Naive thymus-derived CD8-positive, alpha-beta T cell (primary cell): ENCODE measurements at regions not wholly inside any gene's neighbourhood (a gene's known extent, or its start where the extent isn't known, plus 50 kb on each side); places are given as distances from the start of the nearest gene placed in this dataset.
"Not testable (repeated sequence)": the region's sequence is repeated elsewhere in the genome, so short reads cannot be mapped to it uniquely, and the experiment has no call there.

ENCODE experiments used
- ATAC-seq, 2 donors: fragments of 150-1000 bp; cut with Tn5 transposase in 1 of 2; sonication (Bioruptor Pico), chemical (Tn5 transposase) in 1 of 2; 1 replicate in 1 of 2; 2 replicates in 1 of 2; pipeline ENCODE4 v1.10.0; 2021; ENCODE audit warnings: mild to moderate bottlenecking in 2 of 2, moderate library complexity in 2 of 2
- POLR2A ChIA-PET: fragments of 350-600 bp; sonication (Branson Sonifier 250); formaldehyde crosslinking; loops from one replicate; lab custom pipeline; 2021; ENCODE audit warnings: antibody characterized with exemption; lab: Charles Lee
- DNase-seq, 10 donors: peaks; one replicate each; pipeline versions ENCODE4 v3.0.0 to v3.0.0-alpha.2; 2020 to 2022
- H3K27ac Mint-ChIP-seq, 10 donors: one replicate each; pipeline ENCODE4 v1.8.0; 2020 to 2022; ENCODE audit warnings: mild to moderate bottlenecking in 10 of 10, mixed read lengths in 10 of 10, moderate library complexity in 4 of 10, inconsistent platforms in 1 of 10
- H3K27me3 Mint-ChIP-seq, 5 donors: one replicate each; pipeline ENCODE4 v1.8.0; 2021 to 2022; ENCODE audit warnings: mixed read lengths in 5 of 5
- H3K36me3 Mint-ChIP-seq, 3 donors: one replicate each; pipeline ENCODE4 v1.8.0; 2020 to 2022; ENCODE audit warnings: mixed read lengths in 3 of 3, mild to moderate bottlenecking in 2 of 3, inconsistent platforms in 1 of 3
- H3K4me1 Mint-ChIP-seq, 4 donors: one replicate each; pipeline ENCODE4 v1.8.0; 2021 to 2022; ENCODE audit warnings: mixed read lengths in 4 of 4
- H3K4me3 Mint-ChIP-seq, 10 donors: one replicate each; pipeline ENCODE4 v1.8.0; 2020 to 2022; ENCODE audit warnings: mild to moderate bottlenecking in 10 of 10, mixed read lengths in 10 of 10, moderate library complexity in 6 of 10, inconsistent platforms in 1 of 10
- H3K9me3 Mint-ChIP-seq, 9 donors: one replicate each; pipeline ENCODE4 v1.8.0; 2020 to 2022; ENCODE audit warnings: mixed read lengths in 9 of 9, mild to moderate bottlenecking in 3 of 9, inconsistent platforms in 1 of 9, moderate library complexity in 1 of 9

GRCh38 chr14:35947983-35948382, 121.8 kb downstream of the BRMS1L start:
- H3K27ac Mint-ChIP-seq, H3K9me3 Mint-ChIP-seq, POLR2A ChIA-PET, H3K36me3 Mint-ChIP-seq, ATAC-seq, DNase-seq, H3K4me3 Mint-ChIP-seq, H3K4me1 Mint-ChIP-seq, H3K27me3 Mint-ChIP-seq: not testable (repeated sequence)

GRCh38 chr14:35944847-35945246, 118.7 kb downstream of the BRMS1L start:
- peak in 2 of 10 donors; percentile 5 to 9 for DNase-seq
- no peaks in the 10 kb centered on the region for H3K9me3 Mint-ChIP-seq
- no peaks in the 10 kb centered on the region for H3K27me3 Mint-ChIP-seq
- H3K4me1 Mint-ChIP-seq = peaks cover 0 to 5% (median 2%) of the 10 kb centered on the region in 4 donors
- no peak for ATAC-seq
- POLR2A ChIA-PET = no interaction called here
- no peak overlapping the region for H3K4me3 Mint-ChIP-seq
- H3K27ac Mint-ChIP-seq = no peak overlapping the region
- H3K36me3 Mint-ChIP-seq = no peaks in the 10 kb centered on the region

- Mint-ChIP-seq H3K36me3 (no peaks in the 10 kb centered on the region), H3K27ac (no peak overlapping the region), H3K4me1 (peaks cover 0 to 6% (median 0%) of the 10 kb centered on the region in 4 donors), H3K4me3 (peak overlapping the region in 1 of 10 donors; percentile 15), H3K27me3 (no peaks in the 10 kb centered on the region), H3K9me3 (no peaks in the 10 kb centered on the region)
- POLR2A ChIA-PET = no interaction called here
- DNase-seq (no peak), ATAC-seq (no peak)
Measured at GRCh38 chr14:35940291-35940690, 114.2 kb downstream of the BRMS1L start.

- Mint-ChIP-seq H3K4me1 (peaks cover 0 to 17% (median 7%) of the 10 kb centered on the region in 4 donors), H3K27ac (no peak overlapping the region), H3K9me3 (no peaks in the 10 kb centered on the region), H3K36me3 (no peaks in the 10 kb centered on the region), H3K27me3 (no peaks in the 10 kb centered on the region), H3K4me3 (no peak overlapping the region)
- ATAC-seq (no peak), DNase-seq (no peak)
- POLR2A ChIA-PET = no interaction called here
Measured at GRCh38 chr14:35938770-35939169, 112.6 kb downstream of the BRMS1L start.

DNA sequence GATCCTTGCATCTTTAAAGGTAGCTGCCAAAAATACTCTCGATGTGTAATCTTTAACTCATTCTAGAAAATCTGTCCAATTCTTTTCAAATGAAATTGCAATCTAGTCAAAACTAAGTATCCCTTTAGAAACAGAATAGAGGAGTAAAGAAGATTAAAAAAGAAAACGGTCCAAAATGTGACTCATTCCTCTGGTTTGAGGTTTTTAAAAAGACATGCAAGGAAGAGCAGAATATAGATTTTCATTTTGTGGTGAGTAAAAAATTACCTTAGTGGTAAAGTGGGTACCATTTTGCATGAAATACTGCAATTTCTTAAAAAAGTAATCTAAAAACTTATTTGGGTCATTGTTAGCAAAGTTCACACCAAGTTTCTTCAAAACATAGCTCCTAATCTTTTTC, 108.4 kb downstream of the BRMS1L start:
- no peak for DNase-seq
- no peaks in the 10 kb centered on the region for H3K27me3 Mint-ChIP-seq
- peaks cover 9 to 44% (median 29%) of the 10 kb centered on the region in 4 donors for H3K4me1 Mint-ChIP-seq
- no peak overlapping the region for H3K4me3 Mint-ChIP-seq
- ATAC-seq = no peak
- POLR2A ChIA-PET = no interaction called here
- no peaks in the 10 kb centered on the region for H3K9me3 Mint-ChIP-seq
- peak overlapping the region in 2 of 10 donors; percentile 2 to 80 for H3K27ac Mint-ChIP-seq
- H3K36me3 Mint-ChIP-seq = no peaks in the 10 kb centered on the region

DNA sequence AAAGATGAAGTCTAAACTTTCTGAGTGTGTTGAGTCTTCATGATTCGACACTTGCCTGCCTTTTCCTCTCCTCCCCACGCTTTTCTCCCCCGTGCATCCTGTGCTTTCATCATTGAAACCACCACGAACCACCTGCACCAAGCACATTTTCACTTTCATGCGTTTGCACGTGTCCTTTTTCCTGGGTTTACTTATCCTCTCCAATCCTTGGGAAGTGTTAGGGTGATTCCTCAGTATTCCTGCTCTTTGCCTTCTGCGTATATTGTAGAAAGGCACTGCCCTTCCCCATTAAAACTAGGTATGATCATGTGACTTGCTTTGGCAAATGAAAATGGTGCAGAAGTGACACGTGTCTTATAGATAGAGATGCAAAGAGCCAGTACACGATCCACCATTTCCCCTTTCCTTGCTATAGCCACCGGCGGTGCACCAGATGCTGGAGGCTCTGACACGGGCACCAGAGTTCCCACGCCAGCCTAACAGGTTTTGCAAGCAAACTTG, 106.6 kb downstream of the BRMS1L start:
- DNase-seq = peak in 7 of 10 donors; percentile 14 to 70 (median 48)
- H3K4me1 Mint-ChIP-seq = peaks cover 10 to 44% (median 29%) of the 10 kb centered on the region in 4 donors
- H3K9me3 Mint-ChIP-seq = no peaks in the 10 kb centered on the region
- ATAC-seq = peak; percentile 87 to 90
- H3K27ac Mint-ChIP-seq = peak overlapping the region; percentile 84 to 97 (median 94)
- peak overlapping the region; percentile 81 to 95 (median 89) for H3K4me3 Mint-ChIP-seq
- POLR2A ChIA-PET = interaction anchor here (0.9 kb wide), 1 partner anchor 9 kb away, joined by 3 read pairs; no protein-coding TSS in a partner anchor
- H3K36me3 Mint-ChIP-seq = no peaks in the 10 kb centered on the region
- no peaks in the 10 kb centered on the region for H3K27me3 Mint-ChIP-seq

GRCh38 chr14:35932136-35932535, 106.0 kb downstream of the BRMS1L start:
- Mint-ChIP-seq H3K27me3 (no peaks in the 10 kb centered on the region), H3K4me1 (peaks cover 10 to 44% (median 29%) of the 10 kb centered on the region in 4 donors), H3K27ac (peak overlapping the region; percentile 84 to 97 (median 94)), H3K4me3 (peak overlapping the region; percentile 81 to 95 (median 89)), H3K36me3 (no peaks in the 10 kb centered on the region), H3K9me3 (no peaks in the 10 kb centered on the region)
- no peak for DNase-seq
- POLR2A ChIA-PET = interaction anchor here (0.9 kb wide), 1 partner anchor 8 kb away, joined by 3 read pairs; no protein-coding TSS in a partner anchor
- peak in 1 of 2 donors; percentile 4 for ATAC-seq

DNA sequence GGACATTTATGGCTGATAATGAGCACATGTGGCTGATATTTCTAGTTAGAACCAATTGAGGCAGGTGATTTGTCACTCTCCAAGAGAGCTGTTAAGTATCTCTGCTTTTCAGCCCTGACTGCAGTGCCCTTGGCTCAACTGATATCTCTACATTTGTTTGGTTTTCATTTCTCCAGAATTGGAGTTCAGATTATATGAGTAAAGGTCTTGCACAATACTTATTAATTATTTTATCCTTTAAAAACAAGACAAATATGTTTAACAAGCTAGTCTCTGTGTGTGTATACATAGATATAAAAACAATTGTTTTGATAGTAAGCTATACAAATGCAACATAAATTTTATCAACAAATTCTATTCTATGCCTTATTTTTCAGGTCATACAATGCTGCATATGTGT, 105.2 kb downstream of the BRMS1L start:
- no peaks in the 10 kb centered on the region for H3K27me3 Mint-ChIP-seq
- no peak overlapping the region for H3K27ac Mint-ChIP-seq
- POLR2A ChIA-PET = no interaction called here
- no peak for ATAC-seq
- DNase-seq = no peak
- H3K36me3 Mint-ChIP-seq = no peaks in the 10 kb centered on the region
- H3K4me1 Mint-ChIP-seq = peaks cover 10 to 44% (median 29%) of the 10 kb centered on the region in 4 donors
- no peak overlapping the region for H3K4me3 Mint-ChIP-seq
- no peaks in the 10 kb centered on the region for H3K9me3 Mint-ChIP-seq

- H3K4me3 Mint-ChIP-seq = no peak overlapping the region
Measured at GRCh38 chr14:35929186-35929585, 103.0 kb downstream of the BRMS1L start.

GRCh38 chr14:35927727-35928126, 101.6 kb downstream of the BRMS1L start:
- Mint-ChIP-seq H3K27me3 (no peaks in the 10 kb centered on the region), H3K4me1 (peaks cover 8 to 23% (median 13%) of the 10 kb centered on the region in 4 donors), H3K9me3 (no peaks in the 10 kb centered on the region), H3K27ac (no peak overlapping the region), H3K4me3 (no peak overlapping the region), H3K36me3 (no peaks in the 10 kb centered on the region)
- DNase-seq (no peak), ATAC-seq (no peak)
- POLR2A ChIA-PET = no interaction called here

More at GRCh38 chr14:35929186-35929585, 103.0 kb downstream of the BRMS1L start:
- DNase-seq (no peak), ATAC-seq (no peak)
- Mint-ChIP-seq H3K27ac (peak overlapping the region in 1 of 10 donors; percentile 71), H3K4me1 (peaks cover 10 to 34% (median 23%) of the 10 kb centered on the region in 4 donors), H3K27me3 (no peaks in the 10 kb centered on the region), H3K9me3 (no peaks in the 10 kb centered on the region), H3K36me3 (no peaks in the 10 kb centered on the region)
- POLR2A ChIA-PET = no interaction called here

DNA sequence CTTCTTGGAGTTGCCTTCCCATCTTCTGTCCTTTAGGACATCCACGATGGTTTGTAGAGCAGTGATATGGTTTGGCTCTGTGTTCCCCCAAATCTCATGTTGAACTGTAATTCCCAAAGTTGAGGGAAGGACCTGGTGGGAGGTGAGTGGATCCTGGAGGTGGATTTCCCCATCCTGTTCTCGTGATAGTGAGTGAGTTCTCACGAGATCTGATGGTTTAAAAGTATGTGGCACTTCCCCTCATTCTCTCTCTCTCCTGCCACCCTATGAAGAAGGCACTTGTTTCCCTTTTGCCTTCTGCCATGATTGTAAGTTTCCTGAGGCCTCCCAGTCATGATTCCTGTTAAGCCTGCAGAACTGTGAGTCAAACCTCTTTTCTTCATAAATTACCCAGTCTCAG, 99.2 kb downstream of the BRMS1L start:
- POLR2A ChIA-PET = no interaction called here

DNA sequence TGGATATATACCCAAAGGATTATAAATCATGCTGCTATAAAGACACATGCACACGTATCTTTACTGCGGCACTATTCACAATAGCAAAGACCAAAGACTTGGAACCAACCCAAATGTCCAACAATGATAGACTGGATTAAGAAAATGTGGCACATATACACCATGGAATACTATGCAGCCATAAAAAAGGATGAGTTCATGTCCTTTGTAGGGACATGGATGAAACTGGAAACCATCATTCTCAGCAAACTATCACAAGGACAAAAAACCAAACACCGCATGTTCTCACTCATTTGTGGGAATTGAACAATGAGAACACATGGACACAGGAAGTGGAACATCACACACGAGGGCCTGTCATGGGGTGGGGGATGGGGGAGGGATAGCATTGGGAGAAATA, 96.5 kb downstream of the BRMS1L start:
- H3K27me3 Mint-ChIP-seq, DNase-seq, H3K4me1 Mint-ChIP-seq, POLR2A ChIA-PET, ATAC-seq, H3K4me3 Mint-ChIP-seq, H3K27ac Mint-ChIP-seq, H3K36me3 Mint-ChIP-seq: not testable (repeated sequence)
- peaks cover 0 to 15% (median 4%) of the 10 kb centered on the region in 9 donors for H3K9me3 Mint-ChIP-seq

More for the DNA sequence above, 99.2 kb downstream of the BRMS1L start:
- Mint-ChIP-seq H3K27ac (no peak overlapping the region), H3K4me1 (peaks cover 0 to 8% (median 4%) of the 10 kb centered on the region in 4 donors), H3K36me3 (peaks cover 0 to 2% (median 0%) of the 10 kb centered on the region in 3 donors), H3K4me3 (no peak overlapping the region), H3K9me3 (peaks cover 0 to 4% (median 0%) of the 10 kb centered on the region in 9 donors), H3K27me3 (no peaks in the 10 kb centered on the region)
- DNase-seq (no peak), ATAC-seq (no peak)

DNA sequence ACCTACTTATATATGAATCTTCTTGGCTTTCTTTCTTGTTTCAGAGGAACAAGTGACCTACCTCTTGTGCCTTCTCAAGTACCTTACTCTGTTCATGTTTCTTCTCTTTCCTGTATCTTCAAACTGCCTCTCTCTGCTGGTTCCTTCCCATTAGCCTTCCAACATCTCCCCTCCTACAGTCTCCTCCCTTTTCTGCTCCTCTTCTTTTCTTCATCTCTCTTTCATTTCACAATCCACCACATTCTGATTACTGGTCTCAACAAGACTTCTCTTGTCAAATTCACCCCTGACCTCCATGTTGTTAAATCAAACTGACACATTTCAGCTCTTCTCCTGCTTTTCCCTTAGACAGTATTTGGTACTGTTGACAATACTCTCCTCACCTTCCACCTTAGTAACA, 95.6 kb downstream of the BRMS1L start:
- ATAC-seq (no peak), DNase-seq (no peak)
- Mint-ChIP-seq H3K4me3 (no peak overlapping the region), H3K27me3 (peaks cover 0 to 5% (median 0%) of the 10 kb centered on the region in 5 donors), H3K9me3 (peaks cover 0 to 18% (median 6%) of the 10 kb centered on the region in 9 donors), H3K36me3 (peaks cover 0 to 14% (median 0%) of the 10 kb centered on the region in 3 donors), H3K27ac (peak overlapping the region in 1 of 10 donors; percentile 11), H3K4me1 (peaks cover 0 to 5% (median 2%) of the 10 kb centered on the region in 4 donors)
- POLR2A ChIA-PET = no interaction called here
